Colonic mucosa (tissue), 4 donors: ENCODE measurements at regions not wholly inside any gene's neighbourhood (a gene's known extent, or its start where the extent isn't known, plus 50 kb on each side); places are given as distances from the start of the nearest gene placed in this dataset.

Experiments used
- DNase-seq: peaks from one replicate; pipeline ENCODE4 v3.0.0-alpha.2; 2020
- H3K27ac ChIP-seq: fragments of 200-600 bp; one replicate; pipeline ENCODE4 v1.8.0; 2021
- H3K27me3 ChIP-seq: fragments of 200-600 bp; one replicate; pipeline ENCODE4 v1.8.0; 2021
- H3K36me3 ChIP-seq: fragments of 200-600 bp; one replicate; pipeline ENCODE4 v1.8.0; 2021
- H3K4me1 ChIP-seq: fragments of 200-600 bp; one replicate; pipeline ENCODE4 v1.8.0; 2021; ENCODE audit warnings: mild to moderate bottlenecking
- H3K4me3 ChIP-seq: fragments of 200-600 bp; one replicate; pipeline ENCODE4 v1.8.0; 2021
- H3K9ac ChIP-seq, 2 donors: one replicate each; pipeline ENCODE4 v1.7.0; 2013; ENCODE audit warnings: control low read depth in 2 of 2, low read depth in 2 of 2, low read length in 2 of 2
- H3K9me3 ChIP-seq: fragments of 200-600 bp; one replicate; pipeline ENCODE4 v1.8.0; 2021
- CTCF ChIP-seq: fragments of 200-600 bp; IDR thresholded peaks from one replicate; pipeline ENCODE4 v1.8.0; 2022; ENCODE audit warnings: antibody characterized with exemption, mild to moderate bottlenecking
- intact Hi-C: fragments of 100-400 bp; cut with DNase I; formaldehyde crosslinking; loops from one replicate; pipeline ENCODE4 v1.14.1; 2022
- donor health status: healthy.
- donor health status: DM: no; HTN: no; CAD: no.
- donor health status: DM: no; HTN: no; CAD: no.

- Histone ChIP-seq H3K4me1 (no peaks in the 10 kb centered on the region), H3K27ac (no peak overlapping the region), H3K9ac (no peak overlapping the region), H3K27me3 (no peaks in the 10 kb centered on the region), H3K9me3 (no peaks in the 10 kb centered on the region), H3K36me3 (no peaks in the 10 kb centered on the region), H3K4me3 (no peak overlapping the region)
- TF ChIP-seq CTCF = no peak
- no peak for DNase-seq
- intact Hi-C loops = no loop called here
Measured at GRCh38 chr16:87127061-87127765, 190.0 kb downstream of the C16orf95 start.

- no peak for DNase-seq
- H3K27me3 ChIP-seq = no peaks in the 10 kb centered on the region
- H3K9ac ChIP-seq = no peak overlapping the region
- no peaks in the 10 kb centered on the region for H3K4me1 ChIP-seq
- intact Hi-C loops = no loop called here
- H3K9me3 ChIP-seq = no peaks in the 10 kb centered on the region
- no peak overlapping the region for H3K27ac ChIP-seq
- no peak overlapping the region for H3K4me3 ChIP-seq
- TF ChIP-seq CTCF = no peak
- no peaks in the 10 kb centered on the region for H3K36me3 ChIP-seq
Measured at GRCh38 chr16:87127766-87128147, 189.4 kb downstream of the C16orf95 start.

GRCh38 chr16:87129771-87130170 lies 187.4 kb downstream of the C16orf95 start:
- no peaks in the 10 kb centered on the region for H3K9me3 ChIP-seq
- H3K36me3 ChIP-seq = no peaks in the 10 kb centered on the region
- intact Hi-C loops = no loop called here
- DNase-seq = no peak
- no peak for TF ChIP-seq CTCF
- H3K9ac ChIP-seq = no peak overlapping the region
- no peaks in the 10 kb centered on the region for H3K27me3 ChIP-seq
- H3K4me1 ChIP-seq = no peaks in the 10 kb centered on the region
- H3K4me3 ChIP-seq = no peak overlapping the region
- H3K27ac ChIP-seq = no peak overlapping the region

- Histone ChIP-seq H3K9ac (no peak overlapping the region), H3K4me3 (no peak overlapping the region), H3K4me1 (no peaks in the 10 kb centered on the region), H3K27ac (no peak overlapping the region), H3K27me3 (no peaks in the 10 kb centered on the region), H3K9me3 (no peaks in the 10 kb centered on the region), H3K36me3 (no peaks in the 10 kb centered on the region)
- TF ChIP-seq CTCF = no peak
- no peak for DNase-seq
- intact Hi-C loops = no loop called here
Measured at GRCh38 chr16:87131061-87131995, 185.9 kb downstream of the C16orf95 start.

GRCh38 chr16:87131996-87132345 lies 185.2 kb downstream of the C16orf95 start:
- Histone ChIP-seq H3K27ac (no peak overlapping the region), H3K4me3 (no peak overlapping the region), H3K27me3 (no peaks in the 10 kb centered on the region), H3K4me1 (no peaks in the 10 kb centered on the region), H3K9ac (no peak overlapping the region), H3K9me3 (no peaks in the 10 kb centered on the region), H3K36me3 (no peaks in the 10 kb centered on the region)
- intact Hi-C loops = no loop called here
- no peak for TF ChIP-seq CTCF
- DNase-seq = no peak
